ENCODE measurements at regions not wholly inside any gene's neighbourhood (a gene's known extent, or its start where the extent isn't known, plus 50 kb on each side); places are given as distances from the start of the nearest gene placed in this dataset.

- TF ChIP-seq POLR2A (IDR thresholded peaks at IDR 0.05) (no peak), CTCF (IDR thresholded peaks at IDR 0.05) (no peak)
These were observed 99.8 kb downstream of the CDC42EP3 start for GRCh38 chr2:37571587-37572136.
